GM19467 (cell line): ENCODE measurements at regions not wholly inside any gene's neighbourhood (a gene's known extent, or its start where the extent isn't known, plus 50 kb on each side); places are given as distances from the start of the nearest gene placed in this dataset.
"Not testable (repeated sequence)": the region's sequence is repeated elsewhere in the genome, so short reads cannot be mapped to it uniquely, and the experiment has no call there.

Experiments used
- ATAC-seq: cut with Tn5 transposase; IDR thresholded peaks from one replicate; pipeline ENCODE4 v1.9.1; 2021; ENCODE audit warnings: mild to moderate bottlenecking, moderate library complexity; ENCODE audit not compliant: unreplicated experiment

GRCh38 chr4:72701987-72702819 lies 133.2 kb upstream of the ADAMTS3 start:
- ATAC-seq = peak; percentile 81

GRCh38 chr4:72690771-72691170 lies 121.8 kb upstream of the ADAMTS3 start:
- no peak for ATAC-seq

- no peak for ATAC-seq
Measured at GRCh38 chr4:72689923-72690322, 120.9 kb upstream of the ADAMTS3 start.

GRCh38 chr4:72686390-72686789 lies 117.4 kb upstream of the ADAMTS3 start:
- not testable (repeated sequence) for ATAC-seq

GRCh38 chr4:72679666-72680065 lies 110.6 kb upstream of the ADAMTS3 start:
- no peak for ATAC-seq

- no peak for ATAC-seq
Measured at GRCh38 chr4:72677886-72678285, 108.9 kb upstream of the ADAMTS3 start.

GRCh38 chr4:72677265-72677664 lies 108.2 kb upstream of the ADAMTS3 start:
- ATAC-seq = no peak

GRCh38 chr4:72671980-72672379 lies 103.0 kb upstream of the ADAMTS3 start:
- no peak for ATAC-seq

- no peak for ATAC-seq
Measured at GRCh38 chr4:72670521-72670920, 101.5 kb upstream of the ADAMTS3 start.

GRCh38 chr4:72666910-72667309 lies 97.9 kb upstream of the ADAMTS3 start:
- ATAC-seq = no peak

- no peak for ATAC-seq
Measured at GRCh38 chr4:72665171-72665968, 96.3 kb upstream of the ADAMTS3 start.

- ATAC-seq = no peak
Measured at GRCh38 chr4:72663828-72664227, 94.8 kb upstream of the ADAMTS3 start.

- ATAC-seq = no peak
Measured at GRCh38 chr4:72661830-72662229, 92.8 kb upstream of the ADAMTS3 start.

- ATAC-seq = no peak
Measured at GRCh38 chr4:72641611-72642010, 72.6 kb upstream of the ADAMTS3 start.

- ATAC-seq = not testable (repeated sequence)
Measured at GRCh38 chr4:72636866-72637265, 67.8 kb upstream of the ADAMTS3 start.

GRCh38 chr4:72635931-72636330 lies 66.9 kb upstream of the ADAMTS3 start:
- ATAC-seq = not testable (repeated sequence)

- not testable (repeated sequence) for ATAC-seq
Measured at GRCh38 chr4:72632253-72632652, 63.2 kb upstream of the ADAMTS3 start.

GRCh38 chr4:72631296-72631695 lies 62.3 kb upstream of the ADAMTS3 start:
- ATAC-seq = no peak

GRCh38 chr4:72629540-72629939 lies 60.5 kb upstream of the ADAMTS3 start:
- ATAC-seq = no peak

GRCh38 chr4:72627723-72628122 lies 58.7 kb upstream of the ADAMTS3 start:
- no peak for ATAC-seq
